Upper lobe of right lung (tissue), 1 donor: ENCODE measurements at regions not wholly inside any gene's neighbourhood (a gene's known extent, or its start where the extent isn't known, plus 50 kb on each side); places are given as distances from the start of the nearest gene placed in this dataset.

ENCODE experiments used
- ATAC-seq: fragments of 200-7000 bp; cut with Tn5 transposase; one replicate; pipeline ENCODE4 v1.9.1; 2020; ENCODE audit warnings: mild to moderate bottlenecking, moderate library complexity
- DNase-seq: peaks from one replicate; pipeline ENCODE4 v3.0.0-alpha.2; 2020
- H3K27ac ChIP-seq: fragments of 200-600 bp; one replicate; pipeline ENCODE4 v1.8.0; 2022
- H3K27me3 ChIP-seq: fragments of 200-600 bp; one replicate; pipeline ENCODE4 v1.8.0; 2022; ENCODE audit warnings: mild to moderate bottlenecking
- H3K36me3 ChIP-seq: fragments of 200-600 bp; one replicate; pipeline ENCODE4 v1.8.0; 2022
- H3K4me1 ChIP-seq: fragments of 200-600 bp; one replicate; pipeline ENCODE4 v1.8.0; 2022
- H3K4me3 ChIP-seq: fragments of 200-600 bp; one replicate; pipeline ENCODE4 v1.8.0; 2022; ENCODE audit warnings: mild to moderate bottlenecking
- H3K9me3 ChIP-seq: fragments of 200-600 bp; one replicate; pipeline ENCODE4 v1.8.0; 2022
- intact Hi-C: fragments of 100-400 bp; cut with DNase I; formaldehyde crosslinking; loops from one replicate; pipeline ENCODE4 v1.11.0; 2022
- TF ChIP-seq, protein P1 (sequence below): fragments of 200-600 bp; IDR thresholded peaks from one replicate; pipeline ENCODE4 v1.8.0; 2022; ENCODE audit warnings: antibody characterized with exemption
- donor health status: DM: no; HTN: yes; CAD: no; lungs with severe emphysema.

DNA sequence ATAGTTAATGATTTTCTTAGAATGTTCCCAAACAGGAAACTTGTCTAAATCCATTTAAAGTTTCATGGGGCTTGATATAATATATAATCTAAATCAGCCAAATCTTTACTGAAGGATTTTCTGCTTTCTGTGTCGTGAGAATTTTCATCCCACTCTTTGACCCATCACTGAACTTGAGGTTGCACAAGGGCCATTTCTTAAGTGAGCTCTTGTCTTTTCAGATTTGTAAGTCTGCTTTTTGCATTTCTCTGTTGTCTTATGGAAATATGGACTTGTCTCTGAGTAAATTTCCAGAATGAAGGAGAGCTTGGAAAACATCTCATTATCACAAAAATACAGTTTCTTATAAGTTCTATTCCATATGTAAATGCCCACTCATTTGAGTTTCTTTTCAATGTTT lies 149.2 kb upstream of the ARRDC3 start:
- H3K27me3 ChIP-seq = no peaks in the 10 kb centered on the region
- intact Hi-C loops = no loop called here
- no peak for ATAC-seq

GRCh38 chr5:91528831-91529230 lies 145.7 kb upstream of the ARRDC3 start:
- TF ChIP-seq, protein P1, sequence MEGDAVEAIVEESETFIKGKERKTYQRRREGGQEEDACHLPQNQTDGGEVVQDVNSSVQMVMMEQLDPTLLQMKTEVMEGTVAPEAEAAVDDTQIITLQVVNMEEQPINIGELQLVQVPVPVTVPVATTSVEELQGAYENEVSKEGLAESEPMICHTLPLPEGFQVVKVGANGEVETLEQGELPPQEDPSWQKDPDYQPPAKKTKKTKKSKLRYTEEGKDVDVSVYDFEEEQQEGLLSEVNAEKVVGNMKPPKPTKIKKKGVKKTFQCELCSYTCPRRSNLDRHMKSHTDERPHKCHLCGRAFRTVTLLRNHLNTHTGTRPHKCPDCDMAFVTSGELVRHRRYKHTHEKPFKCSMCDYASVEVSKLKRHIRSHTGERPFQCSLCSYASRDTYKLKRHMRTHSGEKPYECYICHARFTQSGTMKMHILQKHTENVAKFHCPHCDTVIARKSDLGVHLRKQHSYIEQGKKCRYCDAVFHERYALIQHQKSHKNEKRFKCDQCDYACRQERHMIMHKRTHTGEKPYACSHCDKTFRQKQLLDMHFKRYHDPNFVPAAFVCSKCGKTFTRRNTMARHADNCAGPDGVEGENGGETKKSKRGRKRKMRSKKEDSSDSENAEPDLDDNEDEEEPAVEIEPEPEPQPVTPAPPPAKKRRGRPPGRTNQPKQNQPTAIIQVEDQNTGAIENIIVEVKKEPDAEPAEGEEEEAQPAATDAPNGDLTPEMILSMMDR = no peak
- H3K9me3 ChIP-seq = no peaks in the 10 kb centered on the region

More for the DNA sequence above, 149.2 kb upstream of the ARRDC3 start:
- Histone ChIP-seq H3K4me1 (no peaks in the 10 kb centered on the region), H3K4me3 (no peak overlapping the region), H3K36me3 (no peaks in the 10 kb centered on the region), H3K27ac (no peak overlapping the region), H3K9me3 (no peaks in the 10 kb centered on the region)
- TF ChIP-seq, protein P1 = no peak
- no peak for DNase-seq

GRCh38 chr5:91521785-91522184 lies 138.7 kb upstream of the ARRDC3 start:
- TF ChIP-seq, protein P1 = no peak
- Histone ChIP-seq H3K4me1 (no peaks in the 10 kb centered on the region), H3K9me3 (no peaks in the 10 kb centered on the region), H3K4me3 (no peak overlapping the region), H3K36me3 (no peaks in the 10 kb centered on the region), H3K27me3 (no peaks in the 10 kb centered on the region), H3K27ac (no peak overlapping the region)
- intact Hi-C loops = no loop called here
- DNase-seq (no peak), ATAC-seq (no peak)

More at GRCh38 chr5:91528831-91529230, 145.7 kb upstream of the ARRDC3 start:
- Histone ChIP-seq H3K4me1 (no peaks in the 10 kb centered on the region), H3K36me3 (no peaks in the 10 kb centered on the region), H3K27ac (no peak overlapping the region), H3K27me3 (no peaks in the 10 kb centered on the region), H3K4me3 (no peak overlapping the region)
- intact Hi-C loops = no loop called here
- ATAC-seq = no peak
- no peak for DNase-seq

DNA sequence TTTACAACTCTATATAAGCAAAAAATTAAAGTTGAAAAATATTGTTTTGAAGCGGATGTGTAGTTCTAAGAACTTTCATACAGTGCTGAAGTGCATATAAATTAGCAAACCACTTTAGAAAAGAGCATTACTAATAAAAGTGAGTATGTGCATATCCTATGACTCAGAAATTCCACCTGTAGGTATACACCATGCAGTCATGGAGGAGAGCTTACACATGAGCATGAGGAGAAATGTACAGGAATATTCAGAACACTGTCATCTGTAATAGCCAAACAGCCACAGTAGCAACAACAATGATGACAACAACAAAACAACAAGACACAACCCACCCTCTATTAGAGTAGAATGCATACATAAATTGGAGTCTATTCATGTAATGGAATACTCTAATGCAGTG lies 138.2 kb upstream of the ARRDC3 start:
- DNase-seq (no peak), ATAC-seq (no peak)
- no peaks in the 10 kb centered on the region for H3K27me3 ChIP-seq
- TF ChIP-seq, protein P1 = no peak
- H3K27ac ChIP-seq = no peak overlapping the region
- no peaks in the 10 kb centered on the region for H3K4me1 ChIP-seq
- intact Hi-C loops = no loop called here
- no peaks in the 10 kb centered on the region for H3K36me3 ChIP-seq
- no peaks in the 10 kb centered on the region for H3K9me3 ChIP-seq
- H3K4me3 ChIP-seq = no peak overlapping the region

GRCh38 chr5:91514400-91514799 lies 131.3 kb upstream of the ARRDC3 start:
- no peaks in the 10 kb centered on the region for H3K4me1 ChIP-seq
- ATAC-seq (no peak), DNase-seq (no peak)
- H3K27me3 ChIP-seq = no peaks in the 10 kb centered on the region
- TF ChIP-seq, protein P1 = no peak
- intact Hi-C loops = no loop called here
- no peaks in the 10 kb centered on the region for H3K36me3 ChIP-seq
- H3K9me3 ChIP-seq = no peaks in the 10 kb centered on the region
- H3K27ac ChIP-seq = no peak overlapping the region
- H3K4me3 ChIP-seq = no peak overlapping the region

- intact Hi-C loops = no loop called here
- Histone ChIP-seq H3K9me3 (no peaks in the 10 kb centered on the region), H3K4me1 (no peaks in the 10 kb centered on the region), H3K4me3 (no peak overlapping the region), H3K27me3 (no peaks in the 10 kb centered on the region), H3K36me3 (no peaks in the 10 kb centered on the region), H3K27ac (no peak overlapping the region)
- ATAC-seq (no peak), DNase-seq (no peak)
- TF ChIP-seq, protein P1 = no peak
These were observed 120.2 kb upstream of the ARRDC3 start for GRCh38 chr5:91503321-91503720.
